ENCODE measurements at regions not wholly inside any gene's neighbourhood (a gene's known extent, or its start where the extent isn't known, plus 50 kb on each side); places are given as distances from the start of the nearest gene placed in this dataset.

GRCh38 chr17:71485426-71485825 lies 635.4 kb upstream of the SOX9 start:
- Histone ChIP-seq H3K4me3 (ENCODE audit: low read depth, low read length, poor library complexity, severe bottlenecking) (no peak overlapping the region), H2AFZ (ENCODE audit: low read length) (no peak overlapping the region), H4K20me1 (ENCODE audit: insufficient read depth, low read length) (no peaks in the 10 kb centered on the region), H3K27me3 (ENCODE audit: insufficient read depth, low read length) (no peaks in the 10 kb centered on the region), H3K4me1 (ENCODE audit: insufficient read depth, low read length, severe bottlenecking) (no peaks in the 10 kb centered on the region), H3K79me2 (ENCODE audit: insufficient read depth, low read length) (no peaks in the 10 kb centered on the region), H3K9me3 (ENCODE audit: low read length) (no peaks in the 10 kb centered on the region), H3K9ac (ENCODE audit: low read length) (no peak overlapping the region), H3K27ac (ENCODE audit: low read depth, low read length, poor library complexity, severe bottlenecking) (no peak overlapping the region), H3K36me3 (ENCODE audit: insufficient read depth, low read length) (no peaks in the 10 kb centered on the region), H3K4me2 (ENCODE audit: low read length) (no peak overlapping the region), H3K9me2 (ENCODE audit: low read depth, low read length) (no peaks in the 10 kb centered on the region), H3F3A (ENCODE audit: insufficient read depth, low read length) (no peaks in the 10 kb centered on the region)
- TF ChIP-seq EZH2 (IDR thresholded peaks at IDR 0.05; ENCODE audit: borderline replicate concordance, low read length) = no peak
- no peak for TF ChIP-seq CTCF (IDR thresholded peaks at IDR 0.05; ENCODE audit: low read length)

GRCh38 chr17:71486261-71486660 lies 634.6 kb upstream of the SOX9 start:
- Histone ChIP-seq H3F3A (ENCODE audit: insufficient read depth, low read length) (no peaks in the 10 kb centered on the region), H3K36me3 (ENCODE audit: insufficient read depth, low read length) (no peaks in the 10 kb centered on the region), H3K79me2 (ENCODE audit: insufficient read depth, low read length) (no peaks in the 10 kb centered on the region), H3K27me3 (ENCODE audit: insufficient read depth, low read length) (no peaks in the 10 kb centered on the region), H3K9me2 (ENCODE audit: low read depth, low read length) (no peaks in the 10 kb centered on the region), H3K4me2 (ENCODE audit: low read length) (no peak overlapping the region), H3K27ac (ENCODE audit: low read depth, low read length, poor library complexity, severe bottlenecking) (no peak overlapping the region), H4K20me1 (ENCODE audit: insufficient read depth, low read length) (no peaks in the 10 kb centered on the region), H3K4me3 (ENCODE audit: low read depth, low read length, poor library complexity, severe bottlenecking) (no peak overlapping the region), H3K9ac (ENCODE audit: low read length) (no peak overlapping the region), H2AFZ (ENCODE audit: low read length) (no peak overlapping the region), H3K9me3 (ENCODE audit: low read length) (no peaks in the 10 kb centered on the region), H3K4me1 (ENCODE audit: insufficient read depth, low read length, severe bottlenecking) (no peaks in the 10 kb centered on the region)
- TF ChIP-seq CTCF (IDR thresholded peaks at IDR 0.05; ENCODE audit: low read length) (no peak), EZH2 (IDR thresholded peaks at IDR 0.05; ENCODE audit: borderline replicate concordance, low read length) (no peak)

- Histone ChIP-seq H3K4me2 (ENCODE audit: low read length) (no peak overlapping the region), H3K9ac (ENCODE audit: low read length) (no peak overlapping the region)
- no peak for TF ChIP-seq EZH2 (IDR thresholded peaks at IDR 0.05; ENCODE audit: borderline replicate concordance, low read length)
- TF ChIP-seq CTCF (IDR thresholded peaks at IDR 0.05; ENCODE audit: low read length) = no peak
Measured at GRCh38 chr17:71488851-71489250, 632.0 kb upstream of the SOX9 start.

More at GRCh38 chr17:71488851-71489250, 632.0 kb upstream of the SOX9 start:
- H4K20me1 ChIP-seq (ENCODE audit: insufficient read depth, low read length) = no peaks in the 10 kb centered on the region
- H3K4me1 ChIP-seq (ENCODE audit: insufficient read depth, low read length, severe bottlenecking) = no peaks in the 10 kb centered on the region
- H3K27ac ChIP-seq (ENCODE audit: low read depth, low read length, poor library complexity, severe bottlenecking) = no peak overlapping the region
- H3K4me3 ChIP-seq (ENCODE audit: low read depth, low read length, poor library complexity, severe bottlenecking) = no peak overlapping the region
- no peaks in the 10 kb centered on the region for H3K9me2 ChIP-seq (ENCODE audit: low read depth, low read length)
- no peak overlapping the region for H2AFZ ChIP-seq (ENCODE audit: low read length)
- no peaks in the 10 kb centered on the region for H3K79me2 ChIP-seq (ENCODE audit: insufficient read depth, low read length)
- no peaks in the 10 kb centered on the region for H3F3A ChIP-seq (ENCODE audit: insufficient read depth, low read length)
- H3K27me3 ChIP-seq (ENCODE audit: insufficient read depth, low read length) = no peaks in the 10 kb centered on the region
- H3K9me3 ChIP-seq (ENCODE audit: low read length) = no peaks in the 10 kb centered on the region
- H3K36me3 ChIP-seq (ENCODE audit: insufficient read depth, low read length) = no peaks in the 10 kb centered on the region

Measured in OCI-LY1 (cell line).